ENCODE measurements at regions not wholly inside any gene's neighbourhood (a gene's known extent, or its start where the extent isn't known, plus 50 kb on each side); places are given as distances from the start of the nearest gene placed in this dataset.
"Not testable (repeated sequence)": the region's sequence is repeated elsewhere in the genome, so short reads cannot be mapped to it uniquely, and the experiment has no call there.

DNA sequence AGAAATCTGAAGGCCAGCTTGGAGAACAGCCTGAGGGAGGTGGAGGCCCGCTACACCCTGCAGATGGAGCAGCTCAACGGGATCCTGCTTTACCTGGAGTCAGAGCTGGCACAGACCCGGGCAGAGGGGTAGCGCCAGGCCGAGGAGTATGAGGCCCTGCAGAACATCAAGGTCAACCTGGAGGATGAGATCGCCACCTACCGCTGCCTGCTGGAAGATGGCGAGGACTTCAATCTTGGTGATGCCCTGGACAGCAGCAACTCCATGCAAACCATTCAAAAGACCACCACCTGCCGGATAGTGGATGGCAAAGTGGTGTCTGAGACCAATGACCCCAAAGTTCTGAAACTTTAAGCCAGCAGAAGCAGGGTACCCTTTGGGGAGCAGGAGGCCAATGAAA, 318.4 kb downstream of the ZFHX3 start:
- not testable (repeated sequence) for DNase-seq (ENCODE audit: low read depth)

GRCh38 chr16:72728516-72728915, 319.4 kb downstream of the ZFHX3 start:
- no peak for DNase-seq (ENCODE audit: low read depth)

DNA sequence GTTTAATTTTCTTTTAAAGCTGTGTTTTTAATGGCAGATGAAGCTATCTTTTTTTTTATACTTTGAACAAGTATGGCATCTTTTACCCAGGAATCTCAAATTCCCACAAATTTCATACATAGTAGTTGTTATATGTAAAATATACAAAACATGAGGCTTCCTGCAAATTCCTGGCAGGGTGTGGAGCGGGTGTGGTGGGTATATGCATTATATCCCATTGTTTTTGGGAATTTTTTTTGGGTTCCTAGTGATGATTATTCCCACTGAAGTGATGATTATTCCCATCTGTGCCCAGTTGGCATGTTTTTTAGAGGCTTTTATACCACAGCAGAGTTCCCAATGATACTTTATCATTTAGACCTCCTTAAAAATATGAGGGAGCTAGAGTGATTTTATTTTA, 320.4 kb downstream of the ZFHX3 start:
- no peak for DNase-seq (ENCODE audit: low read depth)

GRCh38 chr16:72725643-72726042, 322.3 kb downstream of the ZFHX3 start:
- no peak for DNase-seq (ENCODE audit: low read depth)

DNA sequence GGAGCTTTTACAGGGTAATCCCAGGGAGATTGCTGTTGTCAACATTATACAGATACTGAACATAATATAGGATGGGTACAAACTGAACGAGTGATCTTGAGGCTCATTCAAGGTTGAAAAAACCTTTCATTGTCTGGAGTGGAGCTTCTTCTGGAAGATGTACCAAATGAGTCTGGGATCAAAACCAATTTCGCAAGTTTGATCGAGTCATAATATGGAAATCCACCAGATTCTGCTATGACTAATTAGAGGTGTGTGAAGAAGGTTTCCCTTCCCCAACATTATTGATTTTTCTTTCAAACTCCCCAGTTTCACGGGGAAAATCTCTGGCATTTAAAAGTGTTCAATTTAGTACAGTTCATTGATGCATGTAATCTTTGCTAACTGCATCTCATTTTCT, 324.1 kb downstream of the ZFHX3 start:
- DNase-seq (ENCODE audit: low read depth) = no peak

- DNase-seq (ENCODE audit: low read depth) = no peak
These were observed 325.4 kb downstream of the ZFHX3 start for GRCh38 chr16:72722552-72722951.

- no peak for DNase-seq (ENCODE audit: low read depth)
These were observed 325.9 kb downstream of the ZFHX3 start for GRCh38 chr16:72721981-72722380.

DNA sequence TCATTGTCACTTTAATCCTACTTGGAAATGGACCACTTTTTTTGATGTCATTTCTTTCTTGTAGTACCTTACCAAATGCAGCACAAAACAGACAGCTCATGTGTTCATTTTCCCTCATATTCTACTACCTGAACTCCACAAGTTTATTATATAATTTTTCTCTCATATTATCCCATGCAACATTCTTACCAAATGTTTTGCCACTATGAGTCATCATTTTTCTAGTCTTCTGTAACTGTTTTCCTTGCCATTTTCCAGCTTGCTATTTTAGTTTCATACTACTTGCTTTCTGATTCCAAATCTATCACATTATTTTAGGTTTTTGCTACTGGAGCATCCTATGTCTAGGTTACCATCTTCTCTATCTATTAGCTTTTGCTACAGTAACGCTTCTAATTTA, 332.7 kb downstream of the ZFHX3 start:
- peak; percentile 12 for DNase-seq (ENCODE audit: low read depth)

DNA sequence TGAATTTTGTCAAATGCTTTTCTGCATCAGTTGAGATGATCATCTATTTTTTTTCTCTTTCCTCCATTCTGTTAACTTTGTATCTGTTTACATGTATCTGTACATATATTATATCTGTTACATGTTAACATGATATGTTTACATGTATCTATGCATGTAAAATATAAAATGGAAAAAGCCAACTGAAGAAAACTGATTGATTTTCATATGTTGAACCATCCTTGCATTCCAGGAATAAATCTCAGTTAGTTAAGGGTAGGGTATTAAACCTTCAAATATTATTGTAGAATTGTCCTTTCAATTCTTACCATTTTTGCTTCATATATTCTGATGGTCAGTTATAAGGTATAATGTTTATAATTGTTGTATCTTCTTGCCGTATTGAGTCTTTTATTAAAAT, 336.1 kb downstream of the ZFHX3 start:
- DNase-seq (ENCODE audit: low read depth) = no peak

DNA sequence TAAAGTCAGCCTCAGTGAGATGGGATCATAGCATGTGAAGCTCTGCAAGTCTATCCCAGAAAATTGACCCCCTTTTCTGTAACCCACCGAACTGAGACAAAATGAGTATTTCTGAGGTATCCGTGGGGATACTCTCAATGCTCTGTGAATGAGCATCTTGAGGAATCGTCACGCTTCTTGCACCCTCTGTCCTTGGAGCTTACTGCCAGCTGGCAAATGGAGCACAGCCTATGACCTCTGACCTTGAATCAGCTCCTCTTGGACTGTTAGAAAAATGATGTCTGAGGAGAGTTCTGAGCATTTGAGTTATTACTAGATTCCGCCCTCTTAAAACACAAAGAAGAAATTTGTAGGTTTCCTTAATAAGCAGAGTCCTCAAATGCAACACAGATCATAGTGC, 342.1 kb downstream of the ZFHX3 start:
- no peak for DNase-seq (ENCODE audit: low read depth)

GRCh38 chr16:72704746-72705372, 343.1 kb downstream of the ZFHX3 start:
- no peak for DNase-seq (ENCODE audit: low read depth)

DNA sequence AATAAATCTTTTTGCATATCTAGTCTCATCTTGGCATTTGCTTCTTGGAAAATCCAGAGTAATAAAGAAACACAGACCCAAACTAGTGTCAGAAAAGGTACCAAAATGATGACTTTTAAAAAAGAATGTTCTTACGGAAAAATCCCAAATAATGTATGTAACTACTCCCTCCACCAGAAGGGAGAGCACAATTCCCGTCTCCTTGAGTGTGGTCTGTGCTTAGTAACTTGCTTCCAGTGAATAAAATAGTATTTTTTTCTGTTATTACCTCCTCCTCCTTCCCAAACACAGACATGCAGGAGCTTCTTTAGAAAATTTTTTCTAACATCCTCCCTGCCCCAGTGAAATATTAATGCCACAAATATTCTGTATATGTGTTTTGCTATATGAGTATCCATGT, 358.1 kb downstream of the ZFHX3 start:
- no peak for DNase-seq (ENCODE audit: low read depth)

- DNase-seq (ENCODE audit: low read depth) = no peak
These were observed 367.2 kb downstream of the ZFHX3 start for GRCh38 chr16:72680732-72681131.

DNA sequence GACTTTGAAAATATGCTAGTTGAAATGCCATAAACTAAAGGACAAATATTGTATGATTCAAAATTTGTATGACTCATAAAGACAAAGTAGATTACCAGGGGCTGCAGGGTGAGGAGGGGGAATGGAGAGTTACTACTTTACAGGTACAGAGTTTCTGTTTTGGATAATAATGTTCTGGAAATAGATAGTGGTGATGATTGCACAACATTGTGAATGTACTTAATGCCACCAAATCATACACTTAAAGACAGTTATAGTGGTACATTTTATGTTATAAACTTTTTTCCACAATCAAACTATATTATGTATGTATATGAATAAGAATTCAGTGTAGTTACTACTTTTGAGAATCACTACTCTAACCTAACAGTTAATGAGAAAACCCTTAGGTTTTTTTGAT, 368.1 kb downstream of the ZFHX3 start:
- no peak for DNase-seq (ENCODE audit: low read depth)

DNA sequence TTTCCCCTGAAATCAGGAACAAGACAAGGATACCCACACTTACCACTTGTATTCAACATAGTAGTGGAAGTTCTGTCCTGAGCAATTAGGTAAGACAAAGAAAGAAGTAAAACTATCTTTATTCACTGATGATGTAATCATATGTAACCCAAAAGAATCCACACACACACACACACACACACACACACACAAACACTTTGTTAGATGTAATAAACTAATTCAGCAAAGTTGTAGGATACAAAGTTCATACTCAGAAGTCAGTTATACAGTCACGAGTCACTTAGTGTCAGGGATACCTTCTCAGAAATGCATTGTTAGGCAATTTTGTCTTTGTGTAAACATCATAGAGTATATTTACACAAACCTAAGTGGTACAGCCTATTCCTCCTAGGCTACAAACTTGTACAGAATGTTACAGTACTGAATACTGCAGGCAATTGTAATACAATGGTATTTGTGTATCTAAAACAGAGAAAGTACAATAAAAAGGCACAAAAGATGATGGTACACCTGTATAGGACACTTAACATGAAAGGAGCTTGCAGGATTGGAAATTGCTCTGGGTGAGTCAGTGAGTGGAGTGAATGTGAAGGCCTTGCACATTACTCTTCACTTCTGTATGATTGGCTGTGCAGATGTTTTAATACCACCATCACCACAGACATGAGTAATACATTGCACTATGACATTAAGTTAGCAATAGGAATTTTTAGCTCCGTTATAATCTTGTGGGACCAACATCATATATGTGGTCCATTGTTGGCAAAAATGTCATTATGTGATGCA, 370.1 kb downstream of the ZFHX3 start:
- peak; percentile 9 for DNase-seq (ENCODE audit: low read depth)

DNA sequence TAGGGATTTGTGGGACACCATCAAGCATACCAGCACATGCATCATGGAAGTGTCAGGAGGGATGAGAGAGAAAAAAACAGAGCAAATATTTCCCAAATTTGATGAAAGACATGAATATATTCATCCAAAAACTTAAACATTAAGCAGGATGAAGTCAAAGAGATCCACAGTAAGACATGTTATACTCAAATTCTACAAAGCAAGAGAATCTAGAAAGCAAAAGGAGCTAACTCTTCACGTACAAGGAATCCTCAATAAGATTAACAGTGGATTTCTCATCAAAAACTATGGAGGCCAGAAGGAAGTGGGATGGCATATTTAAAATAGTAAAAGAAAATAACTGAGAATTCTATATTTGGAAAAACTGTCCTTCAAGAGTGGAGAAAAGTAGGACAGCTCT, 374.8 kb downstream of the ZFHX3 start:
- DNase-seq (ENCODE audit: low read depth) = peak; percentile 5

DNA sequence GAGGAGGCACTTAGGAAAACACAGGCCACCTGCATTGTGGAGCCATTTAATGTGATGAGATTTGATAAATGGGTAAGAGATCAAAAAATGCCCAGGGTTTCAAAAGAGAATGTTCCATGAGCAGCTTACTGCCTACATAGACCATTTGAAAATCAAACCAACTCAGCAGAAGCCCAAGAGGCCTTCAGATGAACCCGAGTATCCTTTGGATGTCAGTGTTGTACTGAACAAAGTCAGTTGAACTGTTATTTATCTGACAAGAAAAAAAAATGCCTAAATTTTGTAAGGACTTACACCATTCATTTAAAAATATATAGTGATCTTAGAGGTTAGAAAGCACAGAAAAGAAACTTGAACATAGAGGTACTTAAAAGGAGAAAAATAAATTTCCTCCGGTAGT, 381.7 kb downstream of the ZFHX3 start:
- DNase-seq (ENCODE audit: low read depth) = no peak

- no peak for DNase-seq (ENCODE audit: low read depth)
These were observed 382.2 kb downstream of the ZFHX3 start for GRCh38 chr16:72665701-72666100.

DNA sequence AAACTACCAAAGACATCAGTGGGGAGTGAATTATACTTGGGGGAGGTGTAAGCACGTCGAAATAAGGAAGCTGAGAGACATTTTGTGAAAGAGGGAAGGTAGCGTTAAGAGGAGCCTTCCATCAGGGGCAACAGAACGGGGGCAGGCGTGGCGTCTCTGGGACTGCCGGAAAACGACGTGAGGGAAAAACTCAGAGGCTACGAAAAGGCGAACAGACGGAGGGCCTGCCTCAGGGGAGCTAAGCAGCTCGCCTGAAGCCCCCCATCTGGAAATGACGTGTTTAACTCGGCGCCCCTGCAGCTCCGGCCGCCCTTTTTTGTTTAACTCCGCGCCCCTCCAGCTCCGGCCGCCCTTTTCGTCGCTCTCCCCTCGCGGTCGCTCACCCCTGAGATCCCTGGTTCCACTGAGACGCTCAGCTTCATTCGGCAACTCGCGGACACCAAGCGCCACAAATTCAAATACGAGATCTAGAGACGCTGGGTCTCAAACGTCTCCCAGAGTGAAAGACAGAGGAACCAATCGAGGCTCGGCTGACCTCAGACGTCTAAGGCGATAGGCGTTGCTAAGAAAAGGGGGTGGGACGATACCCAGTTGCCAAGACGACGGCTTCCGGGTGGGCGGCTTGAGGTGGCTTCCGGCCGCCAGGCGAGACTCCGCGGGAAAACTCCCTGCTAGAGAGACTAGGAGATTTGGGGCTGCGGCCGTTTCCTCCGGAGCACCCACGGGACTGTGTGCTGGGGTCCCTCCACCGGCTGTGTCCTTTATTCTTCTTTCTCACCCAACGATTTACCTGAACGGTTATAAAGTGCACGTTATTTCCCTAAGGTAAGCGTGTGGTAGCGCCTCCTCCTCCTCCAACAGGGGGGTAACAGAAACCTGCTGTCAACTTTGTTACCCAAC, 383.2 kb downstream of the ZFHX3 start:
- DNase-seq (ENCODE audit: low read depth) = peak; percentile 100

- DNase-seq (ENCODE audit: low read depth) = peak; percentile 3
These were observed 383.8 kb downstream of the ZFHX3 start for GRCh38 chr16:72664056-72664508.

DNA sequence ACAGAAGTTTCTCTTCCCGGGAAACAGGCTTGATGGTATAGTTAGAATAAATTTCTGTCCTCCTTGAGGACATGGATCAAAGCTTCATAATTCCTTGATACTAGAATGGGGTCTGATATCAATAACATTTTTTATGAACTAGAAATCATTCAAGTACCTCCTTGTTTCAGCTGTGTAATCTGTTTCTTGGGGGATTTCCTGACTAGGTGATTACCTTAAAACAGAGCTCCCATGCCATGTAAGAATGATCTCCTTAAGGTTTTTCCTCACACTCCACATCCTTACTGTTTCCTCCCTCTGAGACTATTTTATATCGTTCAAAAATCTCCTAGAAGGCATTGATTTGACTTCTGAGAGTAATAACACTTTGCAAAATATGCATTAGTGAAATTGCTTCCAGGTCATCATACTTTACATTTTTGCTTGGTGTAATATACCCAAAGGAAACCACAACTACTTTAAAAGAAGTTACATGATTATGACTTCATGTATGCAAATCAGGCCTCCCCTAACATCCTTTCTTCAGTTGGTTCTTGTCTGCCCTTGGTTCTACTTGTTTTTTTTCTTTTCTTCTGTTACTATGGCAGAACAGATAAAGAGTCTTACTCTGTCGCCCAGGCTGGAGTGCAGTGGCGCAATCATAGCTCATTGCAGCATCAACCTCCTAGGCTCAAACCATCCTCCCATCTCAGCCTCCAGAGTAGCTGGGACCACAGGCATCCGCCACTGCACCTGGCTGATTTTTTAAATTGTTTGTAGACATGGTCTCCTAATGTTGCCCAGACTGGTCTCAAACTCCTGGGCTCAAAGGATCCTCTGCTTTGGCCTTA, 388.8 kb downstream of the ZFHX3 start:
- no peak for DNase-seq (ENCODE audit: low read depth)

All from myocyte (in vitro differentiated cells).